G401.6 (cell line): ENCODE measurements at regions not wholly inside any gene's neighbourhood (a gene's known extent, or its start where the extent isn't known, plus 50 kb on each side); places are given as distances from the start of the nearest gene placed in this dataset.
"Not testable (repeated sequence)": the region's sequence is repeated elsewhere in the genome, so short reads cannot be mapped to it uniquely, and the experiment has no call there.

Experiments used
- FAIRE-seq: peaks from 2 replicates; lab custom pipeline; 2012; peaks lifted over from hg19 to GRCh38; lab: Jason Lieb, UNC

GRCh38 chr3:159472611-159473010, 516.0 kb upstream of the IL12A start:
- no peak for FAIRE-seq

- FAIRE-seq = no peak
Measured at GRCh38 chr3:159473206-159473605, 515.4 kb upstream of the IL12A start.

GRCh38 chr3:159480046-159480445, 508.6 kb upstream of the IL12A start:
- FAIRE-seq = no peak

GRCh38 chr3:159482241-159482993, 506.2 kb upstream of the IL12A start:
- no peak for FAIRE-seq

- FAIRE-seq = no peak
Measured at GRCh38 chr3:159482994-159483367, 505.7 kb upstream of the IL12A start.

GRCh38 chr3:159486580-159486979, 502.1 kb upstream of the IL12A start:
- no peak for FAIRE-seq

- no peak for FAIRE-seq
Measured at GRCh38 chr3:159487304-159487703, 501.3 kb upstream of the IL12A start.

- no peak for FAIRE-seq
Measured at GRCh38 chr3:159488602-159489001, 500.0 kb upstream of the IL12A start.

GRCh38 chr3:159497361-159497760, 491.3 kb upstream of the IL12A start:
- FAIRE-seq = no peak

- no peak for FAIRE-seq
Measured at GRCh38 chr3:159499031-159499793, 489.4 kb upstream of the IL12A start.

GRCh38 chr3:159501029-159501428, 487.6 kb upstream of the IL12A start:
- no peak for FAIRE-seq

- FAIRE-seq = no peak
Measured at GRCh38 chr3:159502986-159503385, 485.6 kb upstream of the IL12A start.

GRCh38 chr3:159510988-159511387, 477.6 kb upstream of the IL12A start:
- not testable (repeated sequence) for FAIRE-seq

- FAIRE-seq = no peak
Measured at GRCh38 chr3:159513444-159513843, 475.2 kb upstream of the IL12A start.

- no peak for FAIRE-seq
Measured at GRCh38 chr3:159513867-159514380, 474.7 kb upstream of the IL12A start.

GRCh38 chr3:159517105-159517504, 471.5 kb upstream of the IL12A start:
- no peak for FAIRE-seq

GRCh38 chr3:159520638-159521037, 468.0 kb upstream of the IL12A start:
- no peak for FAIRE-seq

GRCh38 chr3:159522276-159522675, 466.4 kb upstream of the IL12A start:
- no peak for FAIRE-seq

GRCh38 chr3:159528251-159528895, 460.3 kb upstream of the IL12A start:
- no peak for FAIRE-seq

GRCh38 chr3:159532577-159532976, 456.1 kb upstream of the IL12A start:
- FAIRE-seq = no peak

- FAIRE-seq = no peak
Measured at GRCh38 chr3:159534496-159534895, 454.1 kb upstream of the IL12A start.

- no peak for FAIRE-seq
Measured at GRCh38 chr3:159536876-159537275, 451.8 kb upstream of the IL12A start.

GRCh38 chr3:159538507-159538906, 450.1 kb upstream of the IL12A start:
- no peak for FAIRE-seq
